Activated T-cell treated with anti-CD3 and anti-CD28 coated beads for 48 hours (primary cell): ENCODE measurements at regions not wholly inside any gene's neighbourhood (a gene's known extent, or its start where the extent isn't known, plus 50 kb on each side); places are given as distances from the start of the nearest gene placed in this dataset.

Experiments
- DNase-seq: peaks from one replicate; pipeline ENCODE4 v3.0.0-alpha.2; 2020; ENCODE audit warnings: low read depth

DNA sequence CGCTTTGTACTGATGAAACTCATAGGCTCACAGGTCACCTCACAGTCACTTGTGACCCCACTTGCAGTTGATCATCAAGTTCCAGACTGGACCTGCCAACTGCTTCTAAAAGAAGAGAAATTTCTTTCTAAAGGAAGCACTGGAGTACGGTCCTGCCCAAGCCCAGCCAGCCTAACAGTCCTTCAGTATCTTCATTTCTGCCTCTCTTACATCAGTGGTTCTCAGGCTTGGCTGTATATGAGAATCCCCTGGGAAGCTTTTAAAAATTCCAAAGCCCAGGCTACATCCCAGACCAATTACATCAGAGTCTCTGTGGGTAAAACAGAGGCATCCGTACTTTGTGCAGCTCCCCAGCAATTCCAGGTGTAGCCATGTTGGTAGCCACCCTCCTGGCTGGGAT lies 282.1 kb downstream of the NFIB start:
- DNase-seq, result no peak

DNA sequence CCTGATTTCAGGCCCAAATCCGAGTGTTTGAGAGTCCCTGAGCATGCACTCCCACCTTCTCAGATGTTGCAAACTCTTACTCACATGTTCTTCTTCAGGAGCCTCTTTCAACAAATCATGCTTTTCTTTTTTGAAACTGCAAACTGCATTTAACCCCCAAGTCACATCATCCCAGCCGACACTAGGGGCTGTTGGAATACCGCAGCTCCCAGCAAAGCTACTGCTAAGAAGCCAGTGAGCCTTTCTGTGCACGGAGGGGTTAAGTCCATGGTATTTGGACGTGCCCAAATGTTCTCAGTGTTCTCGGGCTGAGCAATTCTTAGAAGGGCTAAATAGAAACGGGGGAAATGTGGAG lies 282.9 kb downstream of the NFIB start:
- no peak for DNase-seq

GRCh38 chr9:14030375-14031059 lies 283.4 kb downstream of the NFIB start:
- no peak for DNase-seq

DNA sequence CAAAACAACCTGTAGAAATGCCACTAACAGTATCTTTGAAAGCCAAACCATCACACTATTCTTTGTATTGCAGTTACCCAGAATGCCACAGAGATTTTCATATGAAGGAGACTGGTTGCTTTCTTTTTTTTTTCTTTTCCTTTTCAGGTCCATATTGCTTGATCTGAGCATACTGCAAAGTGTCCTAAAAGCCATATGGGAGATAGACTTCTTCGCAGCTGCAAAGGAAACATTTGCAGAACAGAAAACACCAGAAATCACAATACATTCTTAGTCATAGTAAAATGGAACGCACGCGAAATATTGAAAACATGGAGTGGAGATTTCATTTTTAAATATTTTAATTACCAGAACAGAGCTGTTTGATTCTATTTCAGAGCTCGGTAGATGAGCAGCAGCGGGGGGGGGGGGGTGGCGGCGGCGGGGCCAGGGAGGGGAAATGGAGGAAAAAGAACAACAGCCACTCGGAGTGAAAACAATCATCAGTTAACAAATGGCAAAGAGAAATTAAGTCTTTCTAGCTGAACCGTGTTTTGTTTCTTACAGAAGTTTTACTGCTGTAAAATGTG lies 284.1 kb downstream of the NFIB start:
- no peak for DNase-seq

GRCh38 chr9:14027116-14027800 lies 286.7 kb downstream of the NFIB start:
- DNase-seq, result no peak

GRCh38 chr9:14025741-14026140 lies 288.2 kb downstream of the NFIB start:
- no peak for DNase-seq

DNA sequence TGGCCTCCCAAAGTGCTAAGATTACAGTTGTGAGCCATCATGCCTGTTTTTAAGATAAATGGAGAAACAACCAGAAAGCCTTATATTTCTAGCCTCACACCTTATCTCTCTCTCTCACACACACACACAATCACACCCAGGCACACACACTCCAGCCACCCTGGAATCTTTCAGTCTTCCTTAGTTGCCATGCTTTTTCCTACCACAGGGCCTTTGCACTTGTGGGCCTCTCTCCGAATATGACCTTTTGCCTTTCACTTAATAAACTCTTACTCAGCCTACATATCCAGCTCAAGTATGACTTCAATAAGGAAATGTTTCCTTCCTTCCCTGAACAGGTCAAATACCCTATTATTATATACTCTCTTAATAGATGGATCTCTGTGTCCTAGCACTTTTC lies 290.7 kb downstream of the NFIB start:
- no peak for DNase-seq

DNA sequence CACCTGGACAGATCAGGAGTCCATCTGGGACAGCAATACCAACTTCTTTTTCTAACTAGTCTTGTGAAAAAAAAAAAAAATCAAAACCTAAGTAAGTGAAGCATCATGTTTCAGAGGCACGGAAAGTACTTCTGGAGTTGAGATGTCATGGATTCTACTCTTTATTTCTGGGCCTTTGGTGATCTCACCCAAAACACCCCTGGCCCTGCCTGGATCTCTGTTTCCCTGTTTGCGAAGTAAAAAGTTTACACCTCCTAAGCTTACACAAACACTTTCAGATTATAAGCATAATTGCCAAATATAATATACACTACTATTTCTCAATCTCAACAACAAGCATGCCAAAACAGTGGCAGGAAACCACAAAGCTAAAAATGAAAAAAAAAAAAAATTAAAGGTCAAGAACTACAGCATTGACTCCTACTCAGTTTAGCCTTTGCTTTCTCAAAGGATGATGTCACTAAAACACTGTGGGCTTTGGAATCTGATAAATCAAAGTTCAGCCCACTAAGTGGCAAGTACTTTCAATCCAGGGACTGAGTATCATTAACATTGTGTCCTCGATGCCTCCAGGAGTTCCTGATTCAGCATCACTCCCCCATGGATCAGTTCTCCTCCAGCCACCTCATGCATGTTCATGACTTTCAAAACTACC lies 291.9 kb downstream of the NFIB start:
- DNase-seq, result no peak

GRCh38 chr9:14018081-14018480 lies 295.9 kb downstream of the NFIB start:
- DNase-seq, result no peak

DNA sequence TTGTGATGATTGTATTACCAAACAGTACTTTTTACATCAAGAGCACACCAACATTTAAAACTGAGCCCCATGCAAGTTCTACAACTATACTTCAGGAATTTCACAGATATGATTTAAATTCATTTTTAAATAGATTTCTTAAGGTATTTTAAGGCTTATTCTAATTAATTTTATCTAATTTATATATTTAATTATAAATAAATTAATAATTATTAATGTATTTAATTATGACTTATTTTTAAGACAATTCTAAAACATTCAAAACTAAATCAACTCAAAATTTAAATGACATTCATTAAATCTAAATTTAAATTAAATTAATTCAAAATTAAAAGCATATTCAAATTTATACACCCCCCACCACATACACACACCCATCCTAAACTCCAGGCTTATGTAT lies 299.2 kb downstream of the NFIB start:
- no peak for DNase-seq

DNA sequence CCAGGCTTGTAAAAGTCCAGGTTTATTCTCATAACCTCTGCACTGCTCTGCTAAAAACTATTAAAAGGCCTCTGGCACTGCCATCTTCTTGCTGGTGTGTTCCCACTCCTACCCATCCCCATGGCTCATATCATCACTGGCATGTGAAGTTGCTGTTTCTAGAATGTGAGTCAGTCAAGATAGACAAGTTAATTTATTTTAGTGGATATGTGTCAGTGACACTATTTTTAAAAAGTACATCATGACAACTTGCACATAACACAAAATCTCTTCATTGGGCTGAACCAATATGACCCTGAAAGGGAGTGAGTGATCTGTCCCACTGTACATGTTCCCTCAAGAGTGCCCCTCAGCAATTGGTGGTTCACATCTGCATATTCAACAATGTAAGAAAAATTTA lies 299.7 kb downstream of the NFIB start:
- no peak for DNase-seq

DNA sequence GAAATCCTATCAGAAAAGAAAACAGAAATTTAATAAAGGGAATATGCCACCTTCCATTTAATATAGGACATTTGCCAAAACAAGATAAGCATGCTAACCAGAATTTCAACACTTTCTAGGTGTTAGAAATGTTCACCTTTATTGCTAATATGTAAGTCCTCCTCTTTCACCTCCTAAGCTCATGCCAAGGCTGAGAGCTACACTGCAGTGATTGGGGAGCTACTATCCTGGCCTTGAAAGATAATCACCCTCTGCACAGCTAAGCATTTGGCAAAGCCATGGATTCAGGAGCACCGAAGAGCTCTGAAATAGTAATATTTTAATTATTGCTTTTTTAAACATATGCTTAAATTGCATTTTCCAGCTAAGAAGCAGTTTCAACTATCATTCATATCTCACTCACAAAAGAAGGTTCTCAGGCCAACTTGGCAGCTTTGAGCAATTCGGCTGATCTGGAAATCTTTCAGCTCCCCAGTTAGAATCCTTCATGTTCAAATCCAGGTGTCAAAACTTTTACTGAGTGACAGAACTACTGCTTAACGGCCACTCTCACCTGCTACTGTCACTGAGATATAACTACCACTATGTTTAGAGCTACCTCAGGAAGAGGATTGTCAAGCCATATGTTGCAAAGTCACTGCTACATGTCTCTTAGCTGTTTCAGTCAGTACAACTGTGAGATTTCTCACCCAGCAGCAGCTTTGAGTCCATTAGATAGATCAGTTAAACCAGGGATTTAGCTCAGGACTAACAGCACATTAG lies 302.0 kb downstream of the NFIB start:
- no peak for DNase-seq

DNA sequence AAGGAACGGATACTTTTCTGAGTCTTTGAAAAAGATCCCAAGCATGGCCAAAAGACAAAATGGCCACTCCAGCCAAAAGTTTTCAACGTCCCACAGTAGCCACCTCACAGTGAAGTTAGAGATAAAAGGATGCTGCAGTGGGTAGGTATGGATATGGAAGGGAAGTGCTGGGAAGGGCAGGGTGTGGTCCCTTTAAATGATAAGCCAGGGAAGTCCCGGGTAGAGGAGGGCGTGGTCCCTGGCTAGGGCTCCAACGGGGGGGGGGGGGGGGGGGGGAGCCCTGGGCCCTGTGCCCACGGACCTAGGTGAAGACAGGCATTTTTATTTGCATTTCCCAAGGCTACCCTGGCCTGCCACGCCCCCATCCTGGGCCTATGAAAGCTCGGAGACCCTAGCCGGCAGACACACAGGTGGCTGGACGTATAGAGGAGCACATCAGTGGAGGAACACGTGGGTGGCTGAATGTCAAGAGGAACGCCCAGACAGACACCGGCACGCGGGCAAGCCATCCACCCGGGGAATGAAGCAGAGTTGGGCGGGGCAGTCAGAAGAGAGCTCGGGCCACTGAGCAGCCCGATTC lies 306.7 kb downstream of the NFIB start:
- DNase-seq, result no peak

- DNase-seq, result no peak
These were observed 307.4 kb downstream of the NFIB start for GRCh38 chr9:14006386-14007187.

- no peak for DNase-seq
These were observed 309.8 kb downstream of the NFIB start for GRCh38 chr9:14004110-14004509.

GRCh38 chr9:13994240-13994639 lies 319.7 kb downstream of the NFIB start:
- no peak for DNase-seq

- no peak for DNase-seq
These were observed 320.2 kb downstream of the NFIB start for GRCh38 chr9:13993632-13994185.

DNA sequence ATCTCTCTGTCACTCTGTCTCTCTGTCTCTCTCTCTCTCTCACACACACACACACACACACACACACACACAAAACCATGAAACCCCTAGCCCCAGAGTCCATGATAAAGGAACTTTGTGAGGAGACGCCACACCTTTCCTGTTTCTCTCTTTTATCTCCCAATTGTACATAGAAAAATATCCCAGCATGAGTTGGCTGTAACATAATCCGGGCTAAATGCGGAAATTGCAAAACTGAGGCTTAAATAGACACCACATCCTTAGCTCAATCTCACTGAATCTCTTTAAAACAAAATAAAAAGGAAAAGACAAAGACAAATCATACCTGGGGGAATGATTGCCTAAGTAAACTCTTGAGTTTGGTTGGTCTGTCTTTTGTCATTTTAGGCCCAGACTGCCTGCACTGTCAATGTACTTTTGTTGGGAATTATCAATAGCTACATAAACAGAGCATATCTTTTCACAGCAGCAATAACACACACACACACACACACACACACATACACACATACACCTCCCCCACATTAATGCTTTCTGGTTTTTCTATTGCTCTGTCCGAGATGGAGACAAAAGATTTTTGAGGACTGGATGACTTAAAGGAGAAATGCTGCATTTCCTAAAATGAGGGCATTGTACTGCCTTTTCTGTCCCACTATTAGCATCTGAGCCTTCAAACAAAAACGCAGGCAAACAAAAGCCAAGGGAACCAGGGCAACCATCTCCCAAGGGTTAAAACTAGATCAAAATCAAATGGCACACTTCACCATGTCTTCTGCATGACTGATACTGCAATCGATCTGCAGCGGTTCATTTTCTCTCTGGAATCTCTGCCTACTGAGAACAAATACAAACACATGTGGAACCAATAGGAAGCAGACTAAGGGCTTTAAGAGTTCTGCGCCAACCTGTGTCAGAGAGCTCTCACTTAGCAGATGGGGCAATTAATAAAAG lies 321.5 kb downstream of the NFIB start:
- no peak for DNase-seq

DNA sequence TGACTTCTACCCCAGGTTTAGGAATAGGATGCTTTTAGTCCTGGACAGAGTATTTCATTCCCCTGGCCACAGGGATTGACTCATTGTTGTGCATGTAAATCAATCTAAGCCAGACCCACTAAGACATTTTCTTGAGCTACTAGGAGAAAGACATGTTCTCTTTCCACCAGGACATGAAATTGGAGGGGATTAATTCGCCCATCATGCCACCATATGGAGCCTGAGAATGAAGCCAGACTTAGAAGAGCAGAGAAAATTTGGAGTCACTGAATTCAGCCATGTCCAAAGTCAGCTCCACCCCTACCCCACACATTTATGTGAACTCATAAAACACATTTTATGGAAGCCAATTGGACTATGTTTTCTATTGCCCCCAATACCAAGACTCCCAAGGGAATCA lies 322.5 kb downstream of the NFIB start:
- DNase-seq, result no peak

- no peak for DNase-seq
These were observed 322.9 kb downstream of the NFIB start for GRCh38 chr9:13990994-13991393.
